ENCODE measurements at regions not wholly inside any gene's neighbourhood (a gene's known extent, or its start where the extent isn't known, plus 50 kb on each side); places are given as distances from the start of the nearest gene placed in this dataset.

GRCh38 chr12:83185241-83185640, 498.5 kb downstream of the TMTC2 start (continued):
- TF ChIP-seq, protein P1, sequence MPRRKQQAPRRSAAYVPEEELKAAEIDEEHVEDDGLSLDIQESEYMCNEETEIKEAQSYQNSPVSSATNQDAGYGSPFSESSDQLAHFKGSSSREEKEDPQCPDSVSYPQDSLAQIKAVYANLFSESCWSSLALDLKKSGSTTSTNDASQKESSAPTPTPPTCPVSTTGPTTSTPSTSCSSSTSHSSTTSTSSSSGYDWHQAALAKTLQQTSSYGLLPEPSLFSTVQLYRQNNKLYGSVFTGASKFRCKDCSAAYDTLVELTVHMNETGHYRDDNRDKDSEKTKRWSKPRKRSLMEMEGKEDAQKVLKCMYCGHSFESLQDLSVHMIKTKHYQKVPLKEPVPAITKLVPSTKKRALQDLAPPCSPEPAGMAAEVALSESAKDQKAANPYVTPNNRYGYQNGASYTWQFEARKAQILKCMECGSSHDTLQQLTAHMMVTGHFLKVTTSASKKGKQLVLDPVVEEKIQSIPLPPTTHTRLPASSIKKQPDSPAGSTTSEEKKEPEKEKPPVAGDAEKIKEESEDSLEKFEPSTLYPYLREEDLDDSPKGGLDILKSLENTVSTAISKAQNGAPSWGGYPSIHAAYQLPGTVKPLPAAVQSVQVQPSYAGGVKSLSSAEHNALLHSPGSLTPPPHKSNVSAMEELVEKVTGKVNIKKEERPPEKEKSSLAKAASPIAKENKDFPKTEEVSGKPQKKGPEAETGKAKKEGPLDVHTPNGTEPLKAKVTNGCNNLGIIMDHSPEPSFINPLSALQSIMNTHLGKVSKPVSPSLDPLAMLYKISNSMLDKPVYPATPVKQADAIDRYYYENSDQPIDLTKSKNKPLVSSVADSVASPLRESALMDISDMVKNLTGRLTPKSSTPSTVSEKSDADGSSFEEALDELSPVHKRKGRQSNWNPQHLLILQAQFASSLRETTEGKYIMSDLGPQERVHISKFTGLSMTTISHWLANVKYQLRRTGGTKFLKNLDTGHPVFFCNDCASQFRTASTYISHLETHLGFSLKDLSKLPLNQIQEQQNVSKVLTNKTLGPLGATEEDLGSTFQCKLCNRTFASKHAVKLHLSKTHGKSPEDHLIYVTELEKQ (tag by site-specific recombination; IDR thresholded peaks at IDR 0.05; ENCODE audit: borderline replicate concordance): no peak
- TF ChIP-seq KLF16 (tag by site-specific recombination; IDR thresholded peaks at IDR 0.05) (no peak), ZNF354C (tag by site-specific recombination; IDR thresholded peaks at IDR 0.05; ENCODE audit: borderline replicate concordance, low read depth) (no peak), ZNF311 (tag by site-specific recombination; IDR thresholded peaks at IDR 0.05; ENCODE audit: borderline replicate concordance) (no peak), BCL11B (tag by site-specific recombination; IDR thresholded peaks at IDR 0.05; ENCODE audit: low read depth) (no peak), ZNF426 (tag by site-specific recombination; IDR thresholded peaks at IDR 0.05) (no peak), ZNF529 (tag by site-specific recombination; IDR thresholded peaks at IDR 0.05; ENCODE audit: insufficient replicate concordance) (no peak), ZNF404 (tag by site-specific recombination; IDR thresholded peaks at IDR 0.05) (no peak)
- TF ChIP-seq, protein P2, sequence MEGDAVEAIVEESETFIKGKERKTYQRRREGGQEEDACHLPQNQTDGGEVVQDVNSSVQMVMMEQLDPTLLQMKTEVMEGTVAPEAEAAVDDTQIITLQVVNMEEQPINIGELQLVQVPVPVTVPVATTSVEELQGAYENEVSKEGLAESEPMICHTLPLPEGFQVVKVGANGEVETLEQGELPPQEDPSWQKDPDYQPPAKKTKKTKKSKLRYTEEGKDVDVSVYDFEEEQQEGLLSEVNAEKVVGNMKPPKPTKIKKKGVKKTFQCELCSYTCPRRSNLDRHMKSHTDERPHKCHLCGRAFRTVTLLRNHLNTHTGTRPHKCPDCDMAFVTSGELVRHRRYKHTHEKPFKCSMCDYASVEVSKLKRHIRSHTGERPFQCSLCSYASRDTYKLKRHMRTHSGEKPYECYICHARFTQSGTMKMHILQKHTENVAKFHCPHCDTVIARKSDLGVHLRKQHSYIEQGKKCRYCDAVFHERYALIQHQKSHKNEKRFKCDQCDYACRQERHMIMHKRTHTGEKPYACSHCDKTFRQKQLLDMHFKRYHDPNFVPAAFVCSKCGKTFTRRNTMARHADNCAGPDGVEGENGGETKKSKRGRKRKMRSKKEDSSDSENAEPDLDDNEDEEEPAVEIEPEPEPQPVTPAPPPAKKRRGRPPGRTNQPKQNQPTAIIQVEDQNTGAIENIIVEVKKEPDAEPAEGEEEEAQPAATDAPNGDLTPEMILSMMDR (tag by site-specific recombination; IDR thresholded peaks at IDR 0.05): no peak
